Astrocyte (in vitro differentiated cells and primary cell): ENCODE measurements at regions not wholly inside any gene's neighbourhood (a gene's known extent, or its start where the extent isn't known, plus 50 kb on each side); places are given as distances from the start of the nearest gene placed in this dataset.

Experiments
- CTCF ChIP-seq: IDR thresholded peaks from 2 replicates; pipeline ENCODE4 v1.5.1; 2011; ENCODE audit warnings: low read depth, mild to moderate bottlenecking, inconsistent platforms, low read length, moderate library complexity; ENCODE audit not compliant: insufficient read depth
- EZH2 ChIP-seq: IDR thresholded peaks from 2 replicates; pipeline ENCODE4 v1.6.1; 2012; ENCODE audit warnings: mild to moderate bottlenecking, low read length, inconsistent platforms; ENCODE audit not compliant: insufficient read depth

GRCh38 chr14:61893371-61893940 is 131.2 kb downstream of the SNAPC1 start:
- TF ChIP-seq CTCF (no peak), EZH2 (no peak)
